PFSK-1 (cell line): ENCODE measurements at regions not wholly inside any gene's neighbourhood (a gene's known extent, or its start where the extent isn't known, plus 50 kb on each side); places are given as distances from the start of the nearest gene placed in this dataset.

ENCODE experiments used
- FOXP2 ChIP-seq: optimal IDR thresholded peaks from 2 replicates; pipeline ENCODE3; 2011; ENCODE audit warnings: borderline replicate concordance, control low read depth, inconsistent platforms; ENCODE audit not compliant: insufficient read depth; ENCODE audit errors: extremely low read length, extremely low read depth
- POLR2AphosphoS5 ChIP-seq: IDR thresholded peaks from 2 replicates; pipeline ENCODE4 v1.6.1; 2012; ENCODE audit warnings: low read depth, mild to moderate bottlenecking, control low read depth, low read length, moderate library complexity
- SIN3A ChIP-seq: IDR thresholded peaks from 2 replicates; pipeline ENCODE4 v1.6.1; 2012; ENCODE audit warnings: mild to moderate bottlenecking, low read length, moderate library complexity, borderline replicate concordance; ENCODE audit not compliant: insufficient read depth
- TAF1 ChIP-seq: IDR thresholded peaks from 2 replicates; pipeline ENCODE4 v1.6.1; 2012; ENCODE audit warnings: low read length, control low read depth, borderline replicate concordance; ENCODE audit not compliant: insufficient read depth
- TF ChIP-seq, protein P1 (sequence below), 2 experiments: IDR thresholded peaks; 2 replicates each; pipeline versions ENCODE4 v1.6.1 to v1.8.0; 2011 to 2012; ENCODE audit warnings: low read depth in 2 of 2, low read length in 2 of 2, control low read depth in 1 of 2, inconsistent platforms in 1 of 2, mild to moderate bottlenecking in 1 of 2, moderate library complexity in 1 of 2; ENCODE audit not compliant: insufficient read depth in 1 of 2

GRCh38 chr12:89768586-89769482 is 60.2 kb upstream of the ATP2B1 start:
- TF ChIP-seq, protein P1, sequence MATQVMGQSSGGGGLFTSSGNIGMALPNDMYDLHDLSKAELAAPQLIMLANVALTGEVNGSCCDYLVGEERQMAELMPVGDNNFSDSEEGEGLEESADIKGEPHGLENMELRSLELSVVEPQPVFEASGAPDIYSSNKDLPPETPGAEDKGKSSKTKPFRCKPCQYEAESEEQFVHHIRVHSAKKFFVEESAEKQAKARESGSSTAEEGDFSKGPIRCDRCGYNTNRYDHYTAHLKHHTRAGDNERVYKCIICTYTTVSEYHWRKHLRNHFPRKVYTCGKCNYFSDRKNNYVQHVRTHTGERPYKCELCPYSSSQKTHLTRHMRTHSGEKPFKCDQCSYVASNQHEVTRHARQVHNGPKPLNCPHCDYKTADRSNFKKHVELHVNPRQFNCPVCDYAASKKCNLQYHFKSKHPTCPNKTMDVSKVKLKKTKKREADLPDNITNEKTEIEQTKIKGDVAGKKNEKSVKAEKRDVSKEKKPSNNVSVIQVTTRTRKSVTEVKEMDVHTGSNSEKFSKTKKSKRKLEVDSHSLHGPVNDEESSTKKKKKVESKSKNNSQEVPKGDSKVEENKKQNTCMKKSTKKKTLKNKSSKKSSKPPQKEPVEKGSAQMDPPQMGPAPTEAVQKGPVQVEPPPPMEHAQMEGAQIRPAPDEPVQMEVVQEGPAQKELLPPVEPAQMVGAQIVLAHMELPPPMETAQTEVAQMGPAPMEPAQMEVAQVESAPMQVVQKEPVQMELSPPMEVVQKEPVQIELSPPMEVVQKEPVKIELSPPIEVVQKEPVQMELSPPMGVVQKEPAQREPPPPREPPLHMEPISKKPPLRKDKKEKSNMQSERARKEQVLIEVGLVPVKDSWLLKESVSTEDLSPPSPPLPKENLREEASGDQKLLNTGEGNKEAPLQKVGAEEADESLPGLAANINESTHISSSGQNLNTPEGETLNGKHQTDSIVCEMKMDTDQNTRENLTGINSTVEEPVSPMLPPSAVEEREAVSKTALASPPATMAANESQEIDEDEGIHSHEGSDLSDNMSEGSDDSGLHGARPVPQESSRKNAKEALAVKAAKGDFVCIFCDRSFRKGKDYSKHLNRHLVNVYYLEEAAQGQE (IDR thresholded peaks at IDR 0.05; ENCODE audit: insufficient read depth in 1 of 2, low read depth in 2 of 2, low read length in 2 of 2), result no peak
- TF ChIP-seq FOXP2, result no peak
- TF ChIP-seq SIN3A, result no peak
- no peak for TF ChIP-seq POLR2AphosphoS5
- no peak for TF ChIP-seq TAF1

DNA sequence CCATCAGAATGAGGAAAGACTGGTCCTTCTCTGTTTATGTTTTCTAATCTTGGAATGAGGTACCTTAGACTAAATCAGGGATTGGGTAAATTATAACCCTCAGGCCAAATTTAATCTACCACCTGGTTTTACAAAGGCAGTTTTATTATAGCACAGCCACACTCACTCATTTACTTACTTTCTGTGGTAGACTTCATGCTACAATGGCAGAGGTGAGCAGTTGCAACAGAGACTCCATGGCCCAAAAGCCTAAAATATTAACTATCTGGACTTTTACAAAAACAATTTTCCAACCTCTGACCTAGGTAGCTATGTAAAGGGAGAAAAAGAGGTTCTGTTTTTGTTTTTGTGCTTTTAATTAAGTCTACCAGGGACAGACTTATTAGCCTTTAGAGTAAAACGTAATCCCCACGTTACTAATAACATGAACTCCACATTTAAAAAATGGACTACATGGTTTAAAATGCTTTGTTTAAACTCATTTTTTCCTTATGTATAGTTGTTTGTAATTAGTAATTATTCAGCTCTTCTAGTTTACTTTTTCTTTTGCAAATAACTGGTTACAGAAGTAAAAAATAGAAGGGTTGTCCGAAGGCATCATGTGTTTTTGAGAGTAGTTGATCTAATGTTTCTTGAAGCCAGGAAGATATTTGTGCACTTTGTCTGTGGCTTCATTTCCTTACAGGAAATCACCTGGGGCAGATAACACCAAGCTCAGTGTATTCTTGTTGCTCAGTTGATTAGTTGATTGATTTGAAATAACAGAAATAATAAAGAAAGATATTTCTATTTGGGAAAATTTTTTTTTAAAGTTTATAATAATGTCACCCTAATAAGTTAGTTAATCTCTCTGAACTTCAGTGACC is 57.6 kb upstream of the ATP2B1 start:
- no peak for TF ChIP-seq TAF1
- TF ChIP-seq SIN3A, result no peak
- TF ChIP-seq, protein P1 (IDR thresholded peaks at IDR 0.05; ENCODE audit: insufficient read depth in 1 of 2, low read depth in 2 of 2, low read length in 2 of 2), result no peak
- no peak for TF ChIP-seq POLR2AphosphoS5
- no peak for TF ChIP-seq FOXP2

GRCh38 chr12:89762498-89763170 is 54.0 kb upstream of the ATP2B1 start:
- TF ChIP-seq TAF1, result no peak
- TF ChIP-seq, protein P1 (IDR thresholded peaks at IDR 0.05; ENCODE audit: insufficient read depth in 1 of 2, low read depth in 2 of 2, low read length in 2 of 2), result no peak
- TF ChIP-seq POLR2AphosphoS5, result no peak
- TF ChIP-seq FOXP2, result no peak
- TF ChIP-seq SIN3A, result no peak

DNA sequence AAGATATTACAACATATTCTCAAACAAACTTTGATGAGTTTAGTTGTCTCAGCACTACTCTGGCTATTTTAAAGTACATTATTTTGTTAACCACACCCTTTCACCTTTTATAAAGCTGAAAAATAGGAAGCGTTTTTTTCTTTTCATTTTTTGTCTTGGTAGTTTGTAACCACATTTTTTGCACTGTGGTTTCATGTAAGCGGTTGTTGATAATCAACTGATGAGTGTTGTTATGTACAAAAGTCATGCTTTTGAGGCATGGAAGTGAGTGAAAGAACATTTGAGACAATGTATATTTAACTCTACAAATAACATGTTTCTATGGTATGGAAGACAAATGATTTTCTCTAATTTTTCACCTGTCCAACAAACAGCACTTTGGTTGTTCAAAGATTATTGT is 52.1 kb upstream of the ATP2B1 start:
- TF ChIP-seq POLR2AphosphoS5 (no peak), SIN3A (no peak), TAF1 (no peak), FOXP2 (no peak)
- TF ChIP-seq, protein P1 (IDR thresholded peaks at IDR 0.05; ENCODE audit: insufficient read depth in 1 of 2, low read depth in 2 of 2, low read length in 2 of 2), result no peak
